ENCODE measurements at regions not wholly inside any gene's neighbourhood (a gene's known extent, or its start where the extent isn't known, plus 50 kb on each side); places are given as distances from the start of the nearest gene placed in this dataset.

DNA sequence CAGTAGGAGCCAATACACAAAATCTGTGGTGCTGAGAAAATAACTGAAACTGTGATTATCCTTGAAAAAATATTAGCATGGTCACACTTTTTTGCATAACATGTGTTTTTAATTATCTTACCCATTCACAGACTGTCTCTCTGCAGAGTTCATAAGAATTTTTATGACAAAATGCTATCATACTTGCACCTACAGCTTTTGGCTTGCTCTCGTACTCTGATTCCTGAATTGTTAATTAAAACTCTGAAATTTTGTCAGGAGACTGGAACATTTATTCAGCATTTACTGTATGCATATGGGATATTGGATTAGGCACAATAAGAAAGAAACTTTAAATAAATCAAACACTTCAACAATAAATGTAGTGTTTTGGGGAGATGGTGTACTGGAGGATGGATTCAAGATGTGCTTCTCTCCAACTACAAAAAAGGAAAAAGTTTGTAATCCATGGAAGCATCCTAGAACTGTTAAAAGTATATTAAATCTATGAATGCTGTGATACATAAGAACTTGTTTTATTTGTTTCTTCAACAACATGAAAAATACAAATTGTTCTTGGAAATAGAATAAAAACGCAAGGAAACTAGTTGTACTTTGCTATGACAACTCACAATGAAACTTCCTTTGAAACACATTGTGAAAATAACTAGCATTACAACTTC lies 260.5 kb downstream of the SPATA18 start:
- Histone ChIP-seq H3K27ac (ENCODE audit: low read length) (no peak overlapping the region), H4K20me1 (ENCODE audit: insufficient read depth) (no peaks in the 10 kb centered on the region), H3F3A (ENCODE audit: insufficient read depth, low read length, poor library complexity, severe bottlenecking) (no peaks in the 10 kb centered on the region), H3K9ac (ENCODE audit: low read length) (no peak overlapping the region), H3K79me2 (replicated peaks; ENCODE audit: insufficient read depth, low read length) (no peaks in the 10 kb centered on the region), H3K27me3 (ENCODE audit: insufficient read depth, low read depth, low read length) (no peaks in the 10 kb centered on the region), H3K36me3 (ENCODE audit: insufficient read depth, low read length) (no peaks in the 10 kb centered on the region), H3K9me3 (ENCODE audit: low read length) (no peaks in the 10 kb centered on the region), H3K9me2 (ENCODE audit: insufficient read depth, low read length) (no peaks in the 10 kb centered on the region), H3K4me2 (ENCODE audit: low read length) (no peak overlapping the region), H3K4me3 (ENCODE audit: low read length) (no peak overlapping the region), H2AFZ (ENCODE audit: low read depth, low read length) (no peak overlapping the region)
- TF ChIP-seq MXI1 (conservative IDR thresholded peaks at IDR 0.05; ENCODE audit: poor library complexity, severe bottlenecking) (no peak), POLR2AphosphoS5 (IDR thresholded peaks at IDR 0.05) (no peak), SMC3 (conservative IDR thresholded peaks at IDR 0.05; ENCODE audit: poor library complexity) (no peak), EP300 (conservative IDR thresholded peaks at IDR 0.05; ENCODE audit: poor library complexity, severe bottlenecking) (no peak), RAD21 (conservative IDR thresholded peaks at IDR 0.05) (no peak)
- TF ChIP-seq, protein P1, sequence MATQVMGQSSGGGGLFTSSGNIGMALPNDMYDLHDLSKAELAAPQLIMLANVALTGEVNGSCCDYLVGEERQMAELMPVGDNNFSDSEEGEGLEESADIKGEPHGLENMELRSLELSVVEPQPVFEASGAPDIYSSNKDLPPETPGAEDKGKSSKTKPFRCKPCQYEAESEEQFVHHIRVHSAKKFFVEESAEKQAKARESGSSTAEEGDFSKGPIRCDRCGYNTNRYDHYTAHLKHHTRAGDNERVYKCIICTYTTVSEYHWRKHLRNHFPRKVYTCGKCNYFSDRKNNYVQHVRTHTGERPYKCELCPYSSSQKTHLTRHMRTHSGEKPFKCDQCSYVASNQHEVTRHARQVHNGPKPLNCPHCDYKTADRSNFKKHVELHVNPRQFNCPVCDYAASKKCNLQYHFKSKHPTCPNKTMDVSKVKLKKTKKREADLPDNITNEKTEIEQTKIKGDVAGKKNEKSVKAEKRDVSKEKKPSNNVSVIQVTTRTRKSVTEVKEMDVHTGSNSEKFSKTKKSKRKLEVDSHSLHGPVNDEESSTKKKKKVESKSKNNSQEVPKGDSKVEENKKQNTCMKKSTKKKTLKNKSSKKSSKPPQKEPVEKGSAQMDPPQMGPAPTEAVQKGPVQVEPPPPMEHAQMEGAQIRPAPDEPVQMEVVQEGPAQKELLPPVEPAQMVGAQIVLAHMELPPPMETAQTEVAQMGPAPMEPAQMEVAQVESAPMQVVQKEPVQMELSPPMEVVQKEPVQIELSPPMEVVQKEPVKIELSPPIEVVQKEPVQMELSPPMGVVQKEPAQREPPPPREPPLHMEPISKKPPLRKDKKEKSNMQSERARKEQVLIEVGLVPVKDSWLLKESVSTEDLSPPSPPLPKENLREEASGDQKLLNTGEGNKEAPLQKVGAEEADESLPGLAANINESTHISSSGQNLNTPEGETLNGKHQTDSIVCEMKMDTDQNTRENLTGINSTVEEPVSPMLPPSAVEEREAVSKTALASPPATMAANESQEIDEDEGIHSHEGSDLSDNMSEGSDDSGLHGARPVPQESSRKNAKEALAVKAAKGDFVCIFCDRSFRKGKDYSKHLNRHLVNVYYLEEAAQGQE (IDR thresholded peaks at IDR 0.05; ENCODE audit: borderline replicate concordance) = no peak
- TF ChIP-seq, protein P2, sequence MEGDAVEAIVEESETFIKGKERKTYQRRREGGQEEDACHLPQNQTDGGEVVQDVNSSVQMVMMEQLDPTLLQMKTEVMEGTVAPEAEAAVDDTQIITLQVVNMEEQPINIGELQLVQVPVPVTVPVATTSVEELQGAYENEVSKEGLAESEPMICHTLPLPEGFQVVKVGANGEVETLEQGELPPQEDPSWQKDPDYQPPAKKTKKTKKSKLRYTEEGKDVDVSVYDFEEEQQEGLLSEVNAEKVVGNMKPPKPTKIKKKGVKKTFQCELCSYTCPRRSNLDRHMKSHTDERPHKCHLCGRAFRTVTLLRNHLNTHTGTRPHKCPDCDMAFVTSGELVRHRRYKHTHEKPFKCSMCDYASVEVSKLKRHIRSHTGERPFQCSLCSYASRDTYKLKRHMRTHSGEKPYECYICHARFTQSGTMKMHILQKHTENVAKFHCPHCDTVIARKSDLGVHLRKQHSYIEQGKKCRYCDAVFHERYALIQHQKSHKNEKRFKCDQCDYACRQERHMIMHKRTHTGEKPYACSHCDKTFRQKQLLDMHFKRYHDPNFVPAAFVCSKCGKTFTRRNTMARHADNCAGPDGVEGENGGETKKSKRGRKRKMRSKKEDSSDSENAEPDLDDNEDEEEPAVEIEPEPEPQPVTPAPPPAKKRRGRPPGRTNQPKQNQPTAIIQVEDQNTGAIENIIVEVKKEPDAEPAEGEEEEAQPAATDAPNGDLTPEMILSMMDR (IDR thresholded peaks at IDR 0.05; ENCODE audit: poor library complexity, severe bottlenecking) = no peak

DNA sequence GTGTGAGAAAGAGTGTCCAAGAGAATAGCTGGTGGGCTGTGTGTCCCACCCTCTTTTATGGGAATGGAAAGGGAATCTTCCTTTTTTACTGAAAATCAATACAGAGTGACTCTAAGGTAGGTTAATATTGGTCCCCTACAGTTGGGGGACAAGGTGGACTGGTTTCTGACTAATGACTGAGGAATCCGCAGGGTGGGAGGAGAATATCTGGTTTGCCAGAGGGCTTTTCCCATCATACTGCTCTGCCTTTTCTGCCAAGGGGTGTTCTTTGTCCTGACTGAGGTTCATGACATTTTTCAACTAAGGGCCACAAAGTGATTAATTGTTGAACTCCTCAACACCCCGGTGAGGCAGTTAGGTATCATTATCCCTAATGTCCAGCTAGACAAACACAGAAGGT lies 261.6 kb downstream of the SPATA18 start:
- no peaks in the 10 kb centered on the region for H3K9me2 ChIP-seq (ENCODE audit: insufficient read depth, low read length)
- no peak overlapping the region for H3K4me2 ChIP-seq (ENCODE audit: low read length)
- TF ChIP-seq EZH2 (IDR thresholded peaks at IDR 0.05; ENCODE audit: borderline replicate concordance, insufficient read depth, low read length, poor library complexity, severe bottlenecking) (no peak), EP300 (conservative IDR thresholded peaks at IDR 0.05; ENCODE audit: poor library complexity, severe bottlenecking) (no peak), MXI1 (conservative IDR thresholded peaks at IDR 0.05; ENCODE audit: poor library complexity, severe bottlenecking) (no peak), RAD21 (conservative IDR thresholded peaks at IDR 0.05) (no peak), POLR2AphosphoS5 (IDR thresholded peaks at IDR 0.05) (no peak)
- TF ChIP-seq, protein P1 (IDR thresholded peaks at IDR 0.05; ENCODE audit: borderline replicate concordance) = no peak
- H3K27ac ChIP-seq (ENCODE audit: low read length) = no peak overlapping the region
- no peak overlapping the region for H3K9ac ChIP-seq (ENCODE audit: low read length)
- H3F3A ChIP-seq (ENCODE audit: insufficient read depth, low read length, poor library complexity, severe bottlenecking) = no peaks in the 10 kb centered on the region
- no peaks in the 10 kb centered on the region for H3K27me3 ChIP-seq (ENCODE audit: insufficient read depth, low read depth, low read length)
- H2AFZ ChIP-seq (ENCODE audit: low read depth, low read length) = no peak overlapping the region
- no peak overlapping the region for H3K4me3 ChIP-seq (ENCODE audit: low read length)
- no peaks in the 10 kb centered on the region for H3K79me2 ChIP-seq (replicated peaks; ENCODE audit: insufficient read depth, low read length)
- no peaks in the 10 kb centered on the region for H3K36me3 ChIP-seq (ENCODE audit: insufficient read depth, low read length)
- no peaks in the 10 kb centered on the region for H3K9me3 ChIP-seq (ENCODE audit: low read length)
- H4K20me1 ChIP-seq (ENCODE audit: insufficient read depth) = no peaks in the 10 kb centered on the region

Data from neural cell (in vitro differentiated cells).